OCI-LY7 (cell line): ENCODE measurements at regions not wholly inside any gene's neighbourhood (a gene's known extent, or its start where the extent isn't known, plus 50 kb on each side); places are given as distances from the start of the nearest gene placed in this dataset.

Experiments used
- BruUV-seq: library from RNA; stranded (reverse); fragments of 400-500 nt; replicated peaks from 2 replicates; lab custom pipeline; 2021; lab: Mats Ljungman, UMichigan
- CTCF ChIA-PET: fragments of 300-600 bp; sonication (Branson Sonifier 250); formaldehyde crosslinking; loops from one replicate; lab custom pipeline; 2022; ENCODE audit warnings: antibody characterized with exemption; ENCODE audit not compliant: unreplicated experiment; lab: Charles Lee
- POLR2A ChIA-PET: fragments of 300-600 bp; sonication (Branson Sonifier 250); formaldehyde crosslinking; loops from one replicate; lab custom pipeline; 2022; ENCODE audit warnings: antibody characterized with exemption; lab: Charles Lee
- DNase-seq: peaks from one replicate; pipeline ENCODE4 v3.0.0-alpha.2; 2015; ENCODE audit warnings: low spot score
- H2AFZ ChIP-seq: fragments of 200-600 bp; sonication (generic), shearing (Covaris generic); 2 replicates; pipeline ENCODE4 v1.6.1; 2014; ENCODE audit warnings: mild to moderate bottlenecking, antibody characterized with exemption, low read length, moderate library complexity
- H3K27ac ChIP-seq: fragments of 200-600 bp; sonication (generic); 2 replicates; pipeline ENCODE4 v1.5.1; 2014; ENCODE audit warnings: mixed run types, low read depth, mild to moderate bottlenecking, moderate library complexity, low read length, inconsistent platforms; ENCODE audit not compliant: poor library complexity, severe bottlenecking
- H3K36me3 ChIP-seq: fragments of 200-600 bp; sonication (generic); 2 replicates; pipeline ENCODE4 v1.6.1; 2014; ENCODE audit warnings: mild to moderate bottlenecking, antibody characterized with exemption, low read length, moderate library complexity, mixed read lengths; ENCODE audit not compliant: insufficient read depth
- H3K4me1 ChIP-seq: fragments of 200-600 bp; sonication (generic); 2 replicates; pipeline ENCODE4 v1.5.1; 2014; ENCODE audit warnings: mild to moderate bottlenecking, low read length; ENCODE audit not compliant: insufficient read depth, poor library complexity, severe bottlenecking
- H3K4me2 ChIP-seq: fragments of 200-600 bp; sonication (generic); 2 replicates; pipeline ENCODE4 v1.6.1; 2014; ENCODE audit warnings: mild to moderate bottlenecking, low read length
- H3K4me3 ChIP-seq: fragments of 200-600 bp; sonication (generic); 2 replicates; pipeline ENCODE4 v1.5.1; 2014; ENCODE audit warnings: mild to moderate bottlenecking, low read depth, low read length; ENCODE audit not compliant: poor library complexity, severe bottlenecking
- H3K79me2 ChIP-seq: fragments of 200-600 bp; sonication (generic); 2 replicates; pipeline ENCODE4 v1.6.1; 2016; ENCODE audit warnings: low read depth, mild to moderate bottlenecking, low read length, moderate library complexity, mixed read lengths; ENCODE audit not compliant: insufficient read depth
- H3K9me2 ChIP-seq: fragments of 200-600 bp; sonication (generic); 2 replicates; pipeline ENCODE4 v1.6.1; 2016; ENCODE audit warnings: mild to moderate bottlenecking, low read length, mixed read lengths; ENCODE audit not compliant: insufficient read depth
- H3K9me3 ChIP-seq: fragments of 200-600 bp; sonication (generic); 2 replicates; pipeline ENCODE4 v1.6.1; 2014; ENCODE audit warnings: mild to moderate bottlenecking, mixed run types, low read length, mixed read lengths
- H4K20me1 ChIP-seq: fragments of 200-600 bp; sonication (generic); 2 replicates; pipeline ENCODE4 v1.6.1; 2014; ENCODE audit warnings: mild to moderate bottlenecking, antibody characterized with exemption, low read length, moderate library complexity, mixed read lengths; ENCODE audit not compliant: insufficient read depth
- CTCF ChIP-seq: fragments of 200-600 bp; sonication (generic); conservative IDR thresholded peaks from 2 replicates; pipeline ENCODE4 v1.5.1; 2014; ENCODE audit warnings: mild to moderate bottlenecking, antibody characterized with exemption, low read length, moderate library complexity, mixed read lengths
- EZH2phosphoT487 ChIP-seq: fragments of 200-600 bp; sonication (generic); IDR thresholded peaks from 2 replicates; pipeline ENCODE4 v1.6.1; 2018; ENCODE audit warnings: low read depth, borderline replicate concordance, mild to moderate bottlenecking, mixed run types, antibody characterized with exemption, low read length, moderate library complexity, mixed read lengths
- intact Hi-C: fragments of 100-400 bp; cut with micrococcal nuclease; formaldehyde crosslinking; loops from one replicate; pipeline ENCODE4 v1.10.0; 2022; ENCODE audit not compliant: unreplicated experiment

- Histone ChIP-seq H2AFZ (no peak overlapping the region), H3K9me2 (no peaks in the 10 kb centered on the region), H3K4me2 (no peak overlapping the region), H3K9me3 (no peaks in the 10 kb centered on the region), H3K27ac (no peak overlapping the region), H3K4me3 (no peak overlapping the region), H3K79me2 (no peaks in the 10 kb centered on the region), H3K4me1 (no peaks in the 10 kb centered on the region), H4K20me1 (no peaks in the 10 kb centered on the region), H3K36me3 (no peaks in the 10 kb centered on the region)
- no peak for DNase-seq
- TF ChIP-seq EZH2phosphoT487 (no peak), CTCF (no peak)
- BruUV-seq = no TSS peak
- intact Hi-C loops = no loop called here
- POLR2A ChIA-PET = interaction anchor here (0.7 kb wide), 1 partner anchor 14 kb away, joined by 3 read pairs; no protein-coding TSS in a partner anchor
- CTCF ChIA-PET = no interaction called here
Measured at GRCh38 chr11:24321229-24321628, 175.6 kb upstream of the LUZP2 start.

GRCh38 chr11:24324211-24324610 is 172.6 kb upstream of the LUZP2 start:
- ChIA-PET POLR2A (no interaction called here), CTCF (no interaction called here)
- no peak overlapping the region for H2AFZ ChIP-seq
- H3K4me3 ChIP-seq = no peak overlapping the region
- no peak overlapping the region for H3K4me2 ChIP-seq
- H3K9me2 ChIP-seq = no peaks in the 10 kb centered on the region
- H4K20me1 ChIP-seq = no peaks in the 10 kb centered on the region
- no peak for TF ChIP-seq CTCF
- TF ChIP-seq EZH2phosphoT487 = no peak
- no peaks in the 10 kb centered on the region for H3K9me3 ChIP-seq
- intact Hi-C loops = no loop called here
- H3K36me3 ChIP-seq = no peaks in the 10 kb centered on the region
- no peaks in the 10 kb centered on the region for H3K4me1 ChIP-seq
- BruUV-seq = no TSS peak
- DNase-seq = no peak
- H3K79me2 ChIP-seq = no peaks in the 10 kb centered on the region
- H3K27ac ChIP-seq = no peak overlapping the region

GRCh38 chr11:24344222-24344621 is 152.6 kb upstream of the LUZP2 start:
- no peak for DNase-seq
- TF ChIP-seq CTCF = no peak
- no peak for TF ChIP-seq EZH2phosphoT487
- Histone ChIP-seq H2AFZ (no peak overlapping the region), H3K9me2 (no peaks in the 10 kb centered on the region), H3K9me3 (no peaks in the 10 kb centered on the region), H4K20me1 (no peaks in the 10 kb centered on the region), H3K27ac (no peak overlapping the region), H3K4me3 (no peak overlapping the region), H3K4me2 (no peak overlapping the region), H3K4me1 (no peaks in the 10 kb centered on the region), H3K36me3 (no peaks in the 10 kb centered on the region), H3K79me2 (no peaks in the 10 kb centered on the region)
- BruUV-seq = no TSS peak
- POLR2A ChIA-PET = interaction anchor here (0.7 to 0.9 kb wide), 2 partner anchors 89 to 169 kb away, joined by 3 to 4 read pairs; no protein-coding TSS in a partner anchor
- intact Hi-C loops = no loop called here
- CTCF ChIA-PET = no interaction called here
